NCI-H1436 (cell line): ENCODE measurements at regions not wholly inside any gene's neighbourhood (a gene's known extent, or its start where the extent isn't known, plus 50 kb on each side); places are given as distances from the start of the nearest gene placed in this dataset.

Experiments used
- DNase-seq: peaks from one replicate; lab custom pipeline; 2025; lab: John Stamatoyannopoulos, UW

DNA sequence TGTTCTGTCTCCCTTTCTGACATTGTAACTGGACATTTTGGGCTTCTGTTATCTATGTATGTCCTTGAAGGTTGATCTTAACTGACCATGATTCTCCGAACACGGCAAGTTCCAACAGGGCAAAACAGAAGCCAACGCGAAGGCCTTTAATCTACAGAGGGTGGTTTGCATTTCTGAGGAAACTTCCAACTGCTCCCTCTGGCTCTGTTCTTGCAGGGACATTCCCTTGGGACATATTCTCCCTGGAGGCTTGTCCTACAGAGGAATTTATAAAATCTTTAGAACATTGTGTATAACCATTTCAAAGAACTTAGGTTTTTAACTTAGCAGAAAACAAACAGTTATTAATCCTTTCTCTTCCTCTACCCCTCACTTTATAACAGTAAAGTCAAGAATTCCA lies 189.0 kb upstream of the CDYL start:
- no peak for DNase-seq

DNA sequence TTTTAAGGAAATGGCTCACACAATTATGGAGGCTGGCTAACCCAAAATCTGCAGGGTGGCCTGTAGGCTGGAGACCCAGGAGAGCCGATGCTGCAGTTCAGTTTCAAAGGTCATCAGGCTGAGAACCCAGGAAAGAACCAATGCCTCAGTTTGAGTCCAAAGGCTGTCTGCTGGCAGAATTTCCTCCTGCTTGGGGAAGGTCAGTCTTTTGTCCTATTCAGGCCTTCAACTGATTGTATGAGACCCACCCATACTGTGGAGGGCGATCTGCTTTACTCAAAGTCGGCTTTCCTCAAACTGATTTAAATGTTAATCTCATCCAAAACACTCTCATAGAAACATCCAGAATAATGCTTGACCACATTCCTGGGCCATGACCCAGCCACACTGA lies 189.7 kb upstream of the CDYL start:
- DNase-seq = no peak

- DNase-seq = no peak
Observed at GRCh38 chr6:4585682-4586468, 190.3 kb upstream of the CDYL start.

- DNase-seq = no peak
Observed at GRCh38 chr6:4584801-4585200, 191.4 kb upstream of the CDYL start.

- DNase-seq = no peak
Observed at GRCh38 chr6:4582506-4583417, 193.4 kb upstream of the CDYL start.

DNA sequence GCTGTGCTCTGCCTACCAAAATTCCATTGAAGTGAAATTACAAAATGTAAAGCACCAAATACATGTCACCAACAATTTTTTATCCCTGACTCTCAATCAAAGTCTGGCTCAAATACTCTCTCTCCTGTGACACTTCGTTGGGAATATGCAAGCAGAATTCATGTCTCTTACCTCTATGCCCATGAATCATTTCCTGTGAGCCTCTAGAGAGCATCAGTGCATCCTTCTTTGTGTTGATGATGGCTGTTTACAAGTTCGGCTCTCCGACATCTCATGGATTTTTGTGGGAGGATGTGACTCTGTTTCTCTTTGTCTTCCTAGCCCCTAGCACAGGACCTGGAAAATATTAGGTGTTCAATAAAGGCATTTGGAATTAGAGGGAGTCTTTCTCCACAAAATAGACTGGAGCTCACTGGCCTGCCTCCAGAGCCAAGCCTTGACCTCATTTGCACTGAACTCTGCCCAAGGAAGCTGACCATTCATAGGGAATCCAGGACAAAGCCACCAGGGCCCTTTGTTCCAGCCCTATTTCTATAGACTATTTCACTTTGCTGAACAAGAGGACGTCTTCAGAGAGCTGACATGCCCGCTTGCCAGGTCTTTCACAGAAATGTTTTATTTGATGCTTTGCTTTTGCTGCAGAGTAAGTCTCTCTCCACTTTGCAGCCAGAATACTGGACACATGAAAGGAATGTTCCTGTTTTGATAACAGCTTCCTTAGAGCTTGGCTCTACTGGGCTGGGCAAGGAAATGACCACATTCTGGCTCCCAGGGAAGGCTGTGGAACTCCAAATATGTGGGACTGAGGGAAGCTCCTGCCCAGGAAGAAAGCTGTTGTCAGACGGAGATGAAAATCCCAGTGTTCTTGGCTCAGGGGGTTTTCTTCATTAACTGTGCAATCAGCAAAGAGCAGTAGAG lies 194.5 kb upstream of the CDYL start:
- DNase-seq = no peak

GRCh38 chr6:4580361-4580760 lies 195.8 kb upstream of the CDYL start:
- no peak for DNase-seq

DNA sequence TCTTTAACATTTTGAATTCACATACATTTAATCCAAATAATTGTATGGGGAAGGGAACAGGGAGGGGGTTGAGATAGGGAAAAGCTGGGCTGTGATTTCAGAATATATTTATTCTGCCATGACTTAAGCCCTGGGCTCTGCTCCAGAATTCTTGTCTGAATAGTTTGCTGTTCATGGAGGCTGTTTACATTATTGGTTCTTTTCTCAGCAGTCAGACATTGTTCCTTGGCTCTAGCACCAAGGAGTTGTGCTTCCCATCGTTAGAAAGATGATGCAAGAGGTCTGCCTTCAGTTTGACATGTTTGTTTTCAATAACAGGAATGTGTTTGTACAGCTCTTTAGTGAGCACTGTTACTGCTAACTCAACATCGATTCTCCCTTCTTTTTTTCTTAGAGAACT lies 198.8 kb upstream of the CDYL start:
- DNase-seq = no peak

GRCh38 chr6:4575714-4576113 lies 200.5 kb upstream of the CDYL start:
- no peak for DNase-seq

- no peak for DNase-seq
Observed at GRCh38 chr6:4574007-4574406, 202.2 kb upstream of the CDYL start.

DNA sequence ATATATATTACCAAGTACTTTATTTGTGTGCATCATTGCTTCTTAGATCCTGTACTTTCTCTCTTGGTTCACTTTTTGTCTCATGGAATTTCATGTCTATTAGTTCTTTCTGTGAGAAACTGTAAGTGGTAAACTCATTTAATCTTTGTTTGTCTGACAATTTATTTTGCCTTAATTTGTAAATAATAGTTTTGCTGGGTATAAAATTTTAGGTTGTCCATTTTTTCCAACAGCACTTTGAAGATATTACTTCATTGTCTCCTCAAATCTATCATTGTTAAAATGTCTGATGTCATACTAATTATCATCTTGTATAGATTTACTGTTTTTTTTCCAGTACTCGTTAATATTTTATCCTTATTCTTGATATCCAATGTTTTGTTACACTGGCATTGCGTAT lies 205.2 kb upstream of the CDYL start:
- DNase-seq = no peak

GRCh38 chr6:4568138-4568537 lies 208.1 kb upstream of the CDYL start:
- no peak for DNase-seq

- DNase-seq = no peak
Observed at GRCh38 chr6:4567141-4567540, 209.1 kb upstream of the CDYL start.

- DNase-seq = no peak
Observed at GRCh38 chr6:4565301-4566250, 210.6 kb upstream of the CDYL start.

DNA sequence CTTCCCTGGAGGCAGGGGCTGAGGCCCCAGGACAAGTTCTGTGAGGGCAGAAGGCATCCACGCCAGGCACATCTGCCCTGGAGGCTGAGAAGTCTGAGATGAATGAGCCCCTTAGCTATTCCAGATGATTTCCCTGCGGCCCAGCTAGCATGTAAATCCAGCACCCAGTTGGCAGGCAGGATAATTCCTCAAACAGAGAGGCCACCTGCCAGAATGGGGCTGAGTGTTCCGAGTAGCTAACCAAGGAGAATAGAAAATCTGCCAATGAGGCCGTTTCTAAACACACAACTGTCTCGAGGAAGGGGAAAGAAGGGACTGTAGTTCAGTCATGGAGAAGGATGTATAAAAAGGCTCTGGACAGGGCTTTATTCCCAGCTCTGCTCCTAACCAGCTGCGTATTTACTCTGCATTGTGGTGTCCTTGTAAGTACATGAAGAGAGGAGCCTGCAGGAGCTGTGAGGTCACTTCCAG lies 211.4 kb upstream of the CDYL start:
- no peak for DNase-seq

- DNase-seq = no peak
Observed at GRCh38 chr6:4563877-4564276, 212.3 kb upstream of the CDYL start.

DNA sequence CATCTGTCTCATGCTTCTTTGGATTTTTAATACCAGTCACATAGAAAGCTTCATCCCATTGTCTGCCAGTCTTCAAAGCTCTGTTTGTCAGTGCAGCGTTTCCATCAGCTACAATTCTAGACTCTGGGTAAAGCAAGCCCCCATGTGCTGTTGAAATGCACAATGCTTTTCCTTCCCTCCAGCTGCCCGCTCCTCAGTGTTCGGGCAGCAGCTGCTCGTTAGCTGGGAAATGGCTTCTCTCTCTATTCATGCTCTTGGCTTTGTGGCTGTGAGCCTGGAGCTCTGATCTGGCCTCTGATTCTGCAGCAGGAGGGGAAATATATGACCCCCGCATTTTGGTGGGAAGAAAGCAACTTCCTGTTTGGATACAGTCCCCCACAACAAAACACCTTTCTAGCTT lies 213.0 kb upstream of the CDYL start:
- DNase-seq = no peak

DNA sequence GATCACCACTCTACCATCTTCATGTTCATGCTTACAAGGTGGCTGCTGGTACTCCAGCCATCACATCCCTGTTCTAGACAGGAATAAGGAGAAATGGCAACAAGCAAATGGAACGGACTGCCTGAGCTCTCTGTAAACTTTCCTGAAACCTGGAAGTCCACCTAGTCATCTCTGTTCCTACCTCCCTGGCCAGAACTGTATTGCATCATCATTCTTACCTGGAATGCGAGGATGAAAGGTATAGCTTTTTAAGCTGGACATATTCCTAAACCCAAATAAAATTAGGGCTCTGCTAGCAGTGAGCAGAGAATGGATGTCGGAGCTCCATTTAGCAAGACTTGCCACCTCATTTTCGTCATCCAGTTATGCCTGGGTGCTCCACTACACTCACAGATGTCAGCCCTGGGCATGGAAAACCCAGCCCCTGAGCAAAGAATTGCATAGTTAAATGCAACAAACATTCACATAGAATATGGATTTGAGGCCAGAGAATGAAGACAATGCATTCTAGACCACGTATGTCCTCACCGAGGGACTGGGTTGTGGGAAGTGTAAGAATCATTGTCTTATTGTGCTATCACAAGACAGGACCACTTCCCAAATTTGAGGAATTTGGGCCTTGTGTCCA lies 214.3 kb upstream of the CDYL start:
- no peak for DNase-seq

DNA sequence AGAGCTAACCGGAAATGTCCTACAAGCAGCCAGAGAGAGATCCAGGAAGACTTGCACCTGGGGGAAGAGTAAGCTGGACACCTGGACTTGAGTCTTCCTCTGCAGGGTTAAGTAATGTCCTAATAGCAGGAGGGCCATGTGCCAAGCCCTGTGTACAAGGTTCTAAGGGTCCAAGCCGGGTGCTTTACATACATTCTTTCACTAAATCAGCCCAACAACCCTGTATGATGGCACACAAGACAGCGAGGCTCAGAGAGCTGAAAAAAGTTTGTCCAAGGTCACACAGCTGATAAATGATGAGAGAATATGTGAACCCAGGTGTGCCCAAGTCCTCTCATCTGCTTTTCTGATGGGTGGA lies 215.1 kb upstream of the CDYL start:
- DNase-seq = no peak

- DNase-seq = no peak
Observed at GRCh38 chr6:4560221-4561077, 215.8 kb upstream of the CDYL start.
